Activated naive CD4-positive, alpha-beta T cell (primary cell): ENCODE measurements at regions not wholly inside any gene's neighbourhood (a gene's known extent, or its start where the extent isn't known, plus 50 kb on each side); places are given as distances from the start of the nearest gene placed in this dataset.

Source experiments
- DNase-seq, 4 experiments: peaks; one replicate each; lab custom pipeline; 2025; lab: John Stamatoyannopoulos, UW

DNA sequence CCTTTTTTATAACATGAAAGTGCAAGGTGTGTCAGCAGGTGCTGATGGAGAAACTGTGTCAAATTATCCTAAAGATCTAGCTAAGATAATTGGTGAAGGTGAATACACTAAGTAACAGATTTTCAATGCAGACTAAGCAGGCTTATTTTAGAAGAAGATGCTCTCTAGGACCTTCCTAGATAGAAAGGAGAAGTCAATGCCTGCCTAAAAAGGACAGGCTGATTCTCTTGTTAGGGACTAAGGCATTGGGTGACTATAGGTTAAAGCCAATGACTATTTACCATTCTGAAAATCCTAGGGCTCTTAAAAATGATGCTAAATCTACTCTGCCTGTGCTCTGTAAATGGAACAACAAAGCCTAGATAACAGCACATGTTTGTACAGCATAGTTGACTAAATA, 1682.4 kb downstream of the MAT2B start:
- no peak for DNase-seq

DNA sequence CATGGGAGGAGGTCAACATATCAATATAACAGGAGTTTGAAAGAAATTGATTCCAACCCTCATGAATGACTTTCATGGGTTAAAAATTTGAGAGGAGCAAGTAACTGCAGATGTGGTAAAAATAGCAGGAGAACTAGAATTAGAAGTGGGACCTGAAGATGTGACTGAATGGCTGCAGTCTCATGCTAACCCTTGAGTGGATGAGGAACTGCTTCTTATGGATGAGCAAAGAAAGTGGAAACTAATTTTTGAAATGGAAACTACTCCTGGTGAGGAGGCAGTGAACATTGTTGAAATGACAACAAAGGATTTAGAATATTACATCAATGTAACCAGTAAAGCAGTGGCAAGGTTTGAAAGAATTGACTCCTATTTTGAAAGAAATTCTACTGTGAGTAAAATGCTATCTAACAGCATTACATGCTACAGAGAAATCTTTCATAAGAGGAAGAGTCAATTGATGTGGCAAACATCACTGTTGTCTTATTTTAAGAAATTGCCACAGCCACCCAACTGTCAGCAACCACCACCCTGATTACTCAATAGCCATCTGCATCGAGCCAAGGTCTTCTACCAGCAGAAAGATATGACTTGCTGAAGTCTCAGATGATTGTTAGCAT, 1683.2 kb downstream of the MAT2B start:
- DNase-seq, result no peak

DNA sequence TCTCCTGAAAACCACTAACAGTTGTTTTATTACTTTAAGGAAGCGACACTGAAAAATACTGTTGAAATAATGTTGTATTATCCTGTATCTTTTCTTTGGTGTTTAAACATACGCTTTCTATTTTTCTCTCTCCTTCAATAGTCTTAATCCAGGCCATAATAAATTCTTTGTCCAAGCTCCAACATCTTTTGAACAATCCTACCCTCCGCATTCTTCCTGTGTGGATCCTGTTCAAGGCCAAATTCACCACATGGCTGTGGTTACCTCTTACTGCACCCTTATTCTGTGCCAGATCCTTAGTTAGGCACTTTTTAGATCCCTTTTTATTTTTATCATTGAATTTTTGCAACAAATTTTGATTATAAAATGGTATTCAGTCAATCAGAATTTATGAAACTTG, 1691.5 kb downstream of the MAT2B start:
- no peak for DNase-seq

DNA sequence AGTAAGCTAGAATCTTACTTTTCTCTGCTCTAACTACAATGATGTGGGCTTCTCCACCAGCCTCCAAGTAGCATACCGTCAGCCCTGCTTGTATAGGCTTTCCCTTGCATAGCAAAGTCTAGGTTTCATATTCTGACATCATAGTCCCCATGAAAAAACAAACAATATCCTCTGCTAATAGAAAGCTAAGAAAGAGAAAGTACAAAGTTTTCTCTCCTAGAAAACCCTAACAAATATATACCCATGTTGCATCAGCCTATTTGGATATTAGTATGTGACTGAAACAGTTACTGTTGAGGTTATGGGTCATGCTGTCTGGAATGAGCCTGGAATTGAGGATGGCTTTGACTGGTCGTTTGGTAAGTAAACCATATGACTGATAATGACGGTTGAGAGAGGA, 1696.0 kb downstream of the MAT2B start:
- no peak for DNase-seq

DNA sequence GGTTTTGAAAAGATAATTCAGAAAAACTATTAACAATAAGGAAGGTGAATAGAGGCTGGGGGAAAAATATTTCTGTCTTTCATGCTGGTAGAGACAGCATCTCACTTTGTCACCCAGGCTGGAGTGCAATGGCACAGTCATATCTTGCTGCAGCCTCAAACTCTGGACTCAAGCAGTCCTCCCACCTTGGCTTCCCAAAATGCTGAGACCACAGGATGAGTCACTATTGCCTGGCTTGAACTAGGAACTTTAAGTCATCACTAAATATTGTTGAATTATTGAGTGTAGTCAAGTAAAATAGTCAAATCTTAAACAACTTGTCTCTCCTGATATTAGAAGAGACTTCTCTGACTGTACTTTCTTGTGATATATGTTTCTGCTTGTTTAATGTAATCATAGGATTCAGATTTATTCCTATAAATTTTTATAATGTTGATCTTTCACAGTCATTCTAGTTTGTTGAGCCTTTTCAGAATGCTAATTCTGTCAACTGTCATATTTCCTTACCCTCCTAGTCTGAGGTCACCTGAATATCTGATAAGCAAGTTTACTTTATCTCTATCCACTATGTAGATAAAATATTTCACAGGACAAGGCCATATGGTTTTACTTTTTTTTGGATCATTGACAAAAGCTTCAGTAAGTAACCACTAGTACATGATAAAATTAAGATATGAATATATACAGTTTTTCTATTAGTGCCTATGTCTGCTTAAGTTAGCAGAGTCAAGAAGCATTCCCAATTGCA, 1696.5 kb downstream of the MAT2B start:
- DNase-seq, result no peak

DNA sequence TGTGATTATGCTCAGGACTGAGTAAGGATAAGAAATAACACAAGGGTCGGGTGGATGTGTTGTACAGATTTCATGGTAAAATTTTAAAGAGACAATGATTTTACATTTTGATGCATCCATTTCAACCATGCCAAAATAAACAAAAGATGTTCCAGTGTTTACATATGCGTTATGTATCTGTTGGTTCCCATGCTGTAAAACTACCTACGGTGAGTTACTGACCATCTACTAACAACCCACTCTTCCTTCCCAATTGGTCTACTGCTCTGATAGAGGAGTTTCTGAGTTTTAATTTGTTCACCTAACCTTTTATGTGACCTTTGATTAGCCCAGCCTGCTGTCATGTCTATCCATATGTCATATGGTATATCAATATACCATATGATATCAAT, 1697.1 kb downstream of the MAT2B start:
- no peak for DNase-seq

DNA sequence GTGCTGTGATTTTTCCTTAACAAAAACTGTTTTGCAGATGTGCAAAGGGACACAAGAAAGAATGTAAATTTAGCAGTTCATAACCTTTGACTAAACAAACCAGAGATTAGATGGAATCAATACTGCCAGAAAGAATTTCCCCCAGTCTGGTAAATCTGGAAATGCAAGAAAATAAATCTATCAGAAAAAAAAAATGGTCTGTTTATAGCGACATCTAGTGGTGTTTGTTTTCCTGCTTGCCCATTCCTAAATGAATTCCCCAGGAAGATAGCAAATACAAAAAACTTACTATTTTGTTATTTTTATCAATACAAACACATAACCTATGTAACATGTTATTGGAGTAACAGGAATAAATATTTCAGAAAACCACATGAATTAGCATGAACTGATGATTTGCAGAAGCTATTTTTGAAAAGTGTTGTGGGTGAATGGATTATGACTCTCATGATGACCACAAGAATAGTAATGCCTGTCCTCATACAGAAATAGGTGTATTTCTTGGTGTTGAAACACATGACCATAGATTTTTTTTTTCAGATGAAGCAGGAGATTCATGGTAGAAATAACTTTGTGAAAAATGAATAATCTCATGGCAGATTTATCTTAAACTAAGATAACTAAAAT, 1703.8 kb downstream of the MAT2B start:
- DNase-seq, result no peak

DNA sequence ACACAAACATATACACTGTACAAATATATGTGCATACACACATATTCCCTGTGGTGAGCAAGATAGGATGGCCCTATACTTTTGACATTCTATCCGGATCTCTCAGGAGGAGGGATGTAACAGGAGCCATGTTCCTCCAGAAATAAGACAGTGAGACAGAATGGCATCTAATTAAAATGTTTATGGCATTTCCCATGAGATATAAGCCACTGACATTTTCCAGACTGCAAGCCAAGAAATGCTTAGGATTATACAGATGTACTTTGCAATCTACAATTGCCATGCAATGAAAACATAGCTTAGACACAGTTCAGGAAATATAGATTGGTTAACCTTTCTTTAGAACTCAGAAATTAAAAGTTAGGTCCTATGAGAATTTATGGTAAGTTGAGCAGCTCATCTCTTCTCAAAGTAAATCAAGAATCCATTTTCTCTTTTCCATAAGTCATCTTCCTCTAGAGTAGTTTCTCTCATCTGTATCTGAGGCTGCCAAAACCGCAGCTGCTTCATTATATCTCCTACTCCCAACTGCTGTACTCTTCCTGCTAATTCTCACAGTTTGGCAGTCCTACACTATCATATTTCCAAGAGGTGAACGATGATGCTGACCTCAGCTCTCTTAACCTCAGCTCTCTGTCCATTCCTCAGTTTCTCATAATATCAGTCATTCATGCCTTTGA, 1719.1 kb downstream of the MAT2B start:
- DNase-seq, result no peak

DNA sequence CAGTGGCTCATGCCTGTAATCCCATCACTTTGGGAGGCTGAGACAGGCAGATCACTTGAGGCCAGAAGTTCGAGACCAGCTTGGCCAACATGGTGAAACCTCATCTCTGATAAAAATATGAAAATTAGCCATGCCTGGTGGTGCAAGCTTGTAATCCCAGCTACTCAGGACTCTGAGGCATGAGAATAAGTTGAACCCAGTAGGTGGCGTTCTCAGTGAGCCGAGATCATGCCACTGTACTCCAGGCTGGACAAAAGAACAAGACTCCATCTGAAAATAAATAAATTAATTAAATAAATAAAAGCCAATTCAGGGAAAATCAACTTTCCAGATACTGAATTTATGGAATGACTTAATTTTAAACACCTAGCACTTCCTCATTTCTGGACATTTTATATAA, 1722.1 kb downstream of the MAT2B start:
- no peak for DNase-seq

DNA sequence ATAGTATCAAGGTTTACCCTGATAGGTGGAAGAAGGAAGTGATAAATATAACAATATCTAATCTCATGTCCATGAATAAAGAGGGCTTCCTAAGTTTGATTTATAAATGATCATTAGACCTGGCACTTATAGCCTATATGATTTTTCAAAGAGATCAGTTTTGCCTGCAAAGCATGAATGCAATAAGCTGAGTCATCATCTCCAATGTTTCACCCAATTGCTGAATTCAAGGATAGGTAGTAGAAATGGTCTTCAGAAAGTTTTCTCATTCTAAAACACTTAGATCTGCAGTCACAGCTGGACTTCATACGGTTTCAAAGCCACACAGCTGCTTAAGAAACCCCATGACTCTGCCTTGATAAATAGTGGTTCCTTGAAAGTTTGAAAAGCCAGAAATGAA, 1722.8 kb downstream of the MAT2B start:
- no peak for DNase-seq

DNA sequence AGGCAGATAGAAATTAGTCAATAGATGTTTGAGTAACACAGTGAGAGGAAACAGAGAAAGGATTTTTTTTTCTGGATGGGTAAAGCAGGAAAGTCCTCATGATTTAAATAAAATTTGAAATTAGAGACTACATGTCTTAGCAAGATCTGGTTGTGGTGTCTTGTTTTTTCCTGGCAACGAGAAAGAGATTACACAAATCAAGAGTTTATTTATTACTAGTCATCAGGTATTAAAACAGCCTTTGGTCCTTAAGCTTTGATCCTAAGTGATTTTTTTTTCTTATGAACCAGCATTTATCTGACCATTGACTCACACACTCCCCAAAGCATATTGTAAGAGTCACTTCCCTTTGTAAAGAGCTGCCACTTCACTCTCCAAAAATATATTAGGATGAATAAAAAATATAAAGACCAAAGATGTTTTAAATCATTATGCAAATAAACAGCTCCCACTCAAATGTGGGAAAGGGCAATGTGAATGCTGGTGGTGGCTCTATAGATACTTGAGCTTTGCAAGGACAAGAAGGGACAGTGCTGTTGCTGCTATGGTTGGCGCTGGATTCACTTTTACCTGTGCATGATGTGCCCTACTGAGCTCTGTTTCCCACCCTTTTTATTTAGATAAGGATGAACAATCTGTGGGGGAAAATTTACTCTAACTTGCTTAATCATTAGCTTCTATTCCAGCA, 1726.5 kb downstream of the MAT2B start:
- no peak for DNase-seq

DNA sequence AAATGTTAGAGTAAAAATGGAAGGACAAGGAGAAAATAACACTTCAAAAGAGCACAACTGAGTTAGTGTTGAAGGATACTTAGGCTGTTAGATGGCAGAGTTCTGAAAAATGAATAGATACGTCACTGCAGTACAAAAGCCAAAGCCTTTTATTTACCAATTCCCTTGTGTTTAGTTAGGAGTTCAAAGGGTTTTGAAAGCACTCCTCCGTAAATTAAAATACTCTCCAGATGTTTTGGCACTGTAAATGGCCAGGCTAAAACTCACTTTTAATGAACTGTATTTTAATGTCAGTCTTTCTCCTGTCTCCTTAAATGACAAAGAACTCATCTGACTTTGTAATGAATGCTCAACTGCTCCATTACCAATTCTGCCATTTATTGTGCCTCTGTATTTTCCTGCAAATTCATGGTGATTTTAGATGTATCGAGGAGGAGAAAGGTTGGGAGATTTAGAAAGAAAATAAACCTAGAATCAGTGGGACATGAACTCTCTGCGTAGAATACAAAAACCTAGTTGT, 1727.2 kb downstream of the MAT2B start:
- DNase-seq, result no peak

DNA sequence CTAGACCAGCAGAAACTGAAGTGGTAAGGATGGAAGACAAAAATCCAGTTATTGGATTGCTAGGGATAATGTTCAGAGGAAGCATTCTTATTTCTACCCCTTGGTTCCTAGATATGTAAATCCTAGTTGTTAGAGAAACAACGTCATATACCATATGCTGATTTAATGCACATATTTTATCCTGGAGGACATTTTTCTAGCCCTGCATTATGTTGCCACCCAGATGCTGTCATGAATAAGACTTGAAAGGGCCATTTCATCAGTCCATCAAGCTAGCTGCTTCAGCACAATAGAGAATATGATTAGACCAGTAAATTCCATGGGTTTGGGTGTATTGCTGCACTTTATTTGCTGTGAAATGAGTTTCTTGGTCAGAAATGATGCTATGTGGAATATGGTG, 1736.4 kb downstream of the MAT2B start:
- DNase-seq, result no peak

DNA sequence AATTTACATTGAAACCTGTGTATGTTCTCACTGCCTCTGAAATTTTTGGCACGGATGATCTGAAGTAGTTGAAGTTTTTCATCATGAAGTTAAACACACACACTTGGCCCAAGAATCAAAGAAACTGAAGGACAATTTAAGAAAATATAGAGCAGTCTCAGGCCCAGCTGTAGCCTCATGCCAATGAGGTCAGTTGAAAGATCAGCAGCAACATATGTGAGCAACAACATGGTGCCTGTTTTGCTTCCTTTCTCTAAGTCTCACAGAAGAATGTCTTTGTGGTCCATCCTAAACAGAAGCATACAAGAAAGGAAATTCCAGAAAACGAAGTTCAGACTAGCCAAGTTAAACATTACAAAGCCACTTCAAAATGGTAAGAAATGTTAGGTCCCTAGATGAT, 1737.2 kb downstream of the MAT2B start:
- no peak for DNase-seq

DNA sequence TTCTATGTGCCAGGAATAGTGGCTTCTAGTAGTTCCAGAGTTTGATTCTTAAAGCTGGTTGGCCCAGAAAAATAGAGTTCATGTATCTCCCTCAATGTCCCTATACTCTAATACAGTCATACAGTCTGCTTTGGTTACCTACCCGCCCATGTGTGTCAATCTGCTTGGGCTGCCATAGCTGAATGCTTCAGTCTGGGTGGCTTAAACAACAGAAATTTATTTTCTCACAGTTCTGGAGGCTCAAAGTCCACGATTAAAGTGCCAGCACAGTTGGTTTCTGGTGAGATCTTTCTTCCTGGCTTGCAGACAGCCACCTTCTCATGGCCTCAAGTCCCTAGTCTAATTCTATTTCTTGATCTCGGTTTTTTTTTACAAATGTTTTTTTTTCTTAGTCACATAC, 1739.0 kb downstream of the MAT2B start:
- DNase-seq, result no peak

DNA sequence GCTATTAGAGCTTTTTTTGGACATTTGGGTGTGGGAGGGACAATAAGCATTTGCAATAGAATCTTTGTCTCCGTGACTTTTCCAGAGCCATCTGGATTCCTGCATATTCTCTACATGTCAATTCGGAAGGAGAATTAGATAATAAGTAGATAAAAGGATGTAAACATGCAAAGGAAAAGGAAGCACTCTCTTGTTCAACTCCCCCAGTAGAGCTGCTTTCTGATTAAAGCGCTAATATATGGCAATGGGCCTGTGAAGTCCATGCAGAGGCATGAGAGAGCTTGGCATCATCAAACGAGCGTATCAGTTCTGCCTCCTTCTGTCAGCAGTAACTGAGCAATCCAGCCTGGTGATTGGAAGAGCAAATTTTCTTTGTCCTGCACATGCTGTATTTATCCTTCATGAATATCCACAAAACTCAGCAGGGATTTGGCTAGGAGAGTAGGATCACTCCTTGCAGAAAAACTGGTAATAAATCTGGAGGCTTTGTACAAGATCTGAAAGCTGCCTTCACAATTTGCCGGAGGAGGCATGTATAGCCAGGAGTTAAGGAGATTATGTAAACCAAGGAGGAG, 1752.9 kb downstream of the MAT2B start:
- no peak for DNase-seq

DNA sequence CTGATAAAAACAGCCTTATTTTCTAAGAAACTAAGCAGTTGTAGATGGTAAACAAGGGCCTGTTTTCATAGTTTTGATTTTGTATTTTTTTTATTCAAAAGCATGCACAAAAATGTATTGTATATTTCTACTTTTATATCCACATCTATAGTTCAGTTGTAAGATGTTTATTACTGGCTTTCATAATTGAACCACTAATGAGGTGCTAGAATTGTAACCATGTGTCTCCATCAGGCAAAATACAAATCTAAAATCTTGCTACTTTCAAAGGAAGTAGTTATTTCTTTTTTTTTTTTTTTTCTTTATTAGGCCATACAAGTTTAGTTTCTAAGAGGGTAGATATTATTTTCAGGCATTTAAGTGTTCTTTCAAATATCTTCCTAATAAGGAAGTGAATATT, 1755.0 kb downstream of the MAT2B start:
- no peak for DNase-seq

DNA sequence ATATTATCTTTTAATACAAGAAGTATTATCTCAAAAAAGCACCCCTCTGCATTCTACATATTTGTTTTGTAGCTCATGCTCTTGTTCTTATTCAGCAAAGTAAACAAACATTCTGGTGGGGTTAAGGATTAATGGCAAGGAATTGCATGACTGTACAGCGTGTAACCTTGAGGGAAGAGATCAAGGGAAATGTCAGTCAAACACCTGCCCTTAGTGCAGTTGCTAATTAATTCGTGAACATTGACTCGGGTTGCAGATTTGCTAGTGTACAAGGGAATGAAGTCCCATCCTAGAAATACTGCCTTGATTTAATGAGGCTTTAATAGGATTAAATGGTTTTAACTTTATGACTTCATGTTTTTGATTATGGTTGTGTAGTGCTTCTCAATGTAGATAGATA, 1758.1 kb downstream of the MAT2B start:
- no peak for DNase-seq

DNA sequence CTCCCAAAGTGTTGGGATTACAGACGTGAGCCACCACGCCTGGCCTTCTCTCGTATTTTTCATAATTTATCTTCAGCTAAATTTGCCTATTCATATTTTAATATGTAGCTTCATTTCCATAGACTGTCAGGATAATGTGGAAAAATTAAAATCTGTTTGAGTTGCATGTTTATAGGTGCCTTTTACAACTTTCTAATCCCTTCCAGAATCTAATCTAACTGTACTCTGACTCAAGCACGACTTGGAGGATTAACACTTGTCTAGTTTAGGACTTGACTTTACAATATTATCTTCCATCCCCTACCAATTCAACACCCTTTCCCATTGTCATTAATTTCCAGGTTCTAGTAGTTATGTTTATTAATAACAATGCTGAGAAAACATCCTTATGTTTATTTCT, 1761.5 kb downstream of the MAT2B start:
- no peak for DNase-seq

DNA sequence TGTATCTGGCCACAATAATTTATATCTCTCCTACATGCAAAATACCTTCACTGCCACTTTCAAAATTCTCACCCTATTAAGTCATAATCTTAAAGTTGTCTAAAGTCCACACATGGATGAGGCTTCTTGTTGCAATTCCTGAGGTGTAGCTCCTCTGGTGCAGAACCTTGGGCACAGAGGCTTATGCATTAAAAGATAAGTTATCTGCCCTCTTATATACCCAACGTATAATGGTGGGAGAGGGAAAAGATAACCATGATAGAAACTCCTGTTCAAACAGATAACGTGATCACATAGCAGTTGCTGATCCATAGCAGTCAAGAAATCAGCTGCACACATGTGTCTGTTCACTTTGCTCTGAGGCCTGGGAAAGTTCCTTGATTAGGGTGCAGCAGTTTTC, 1767.0 kb downstream of the MAT2B start:
- no peak for DNase-seq

DNA sequence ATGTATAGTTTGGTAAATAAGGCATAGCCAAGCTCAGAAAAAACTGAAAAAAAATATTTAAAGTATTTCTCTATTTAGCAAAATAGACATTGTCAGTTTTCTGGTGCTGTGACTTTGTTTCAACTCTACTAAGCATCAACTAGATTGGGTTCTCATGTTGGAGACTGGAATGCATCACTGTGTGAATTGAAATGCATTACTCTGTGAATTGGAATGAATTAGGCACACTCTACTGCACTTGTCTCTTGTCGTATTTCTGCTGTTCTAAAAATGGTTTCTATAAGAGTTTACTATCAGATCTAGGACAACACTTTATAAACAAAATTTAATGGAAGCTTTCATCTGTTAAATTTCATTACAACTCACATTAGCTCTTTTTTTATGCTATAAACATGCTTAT, 1772.2 kb downstream of the MAT2B start:
- DNase-seq, result no peak

DNA sequence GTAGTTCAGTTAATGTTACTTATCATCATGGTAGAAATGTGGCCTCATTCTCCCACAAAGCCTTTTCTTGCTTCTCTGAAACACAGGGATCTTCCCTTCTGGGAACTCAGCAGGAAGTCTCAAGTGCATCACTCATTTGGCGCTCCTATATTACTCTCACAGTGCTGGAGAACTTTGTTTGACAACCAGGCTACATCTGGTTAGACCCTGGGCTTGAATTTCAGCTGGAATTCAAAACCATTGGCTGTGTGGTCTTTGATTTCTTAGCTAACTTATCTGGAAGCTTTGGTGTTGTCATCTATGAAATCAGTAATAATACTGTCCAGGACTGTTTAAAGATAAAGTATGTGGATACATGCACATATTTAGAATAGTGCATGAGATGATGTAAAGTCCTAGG, 1777.1 kb downstream of the MAT2B start:
- no peak for DNase-seq
